GM21526 (cell line): ENCODE measurements at regions not wholly inside any gene's neighbourhood (a gene's known extent, or its start where the extent isn't known, plus 50 kb on each side); places are given as distances from the start of the nearest gene placed in this dataset.
"Not testable (repeated sequence)": the region's sequence is repeated elsewhere in the genome, so short reads cannot be mapped to it uniquely, and the experiment has no call there.

Source experiments
- ATAC-seq: cut with Tn5 transposase; IDR thresholded peaks from one replicate; pipeline ENCODE4 v1.9.1; 2021; ENCODE audit warnings: moderate library complexity; ENCODE audit not compliant: unreplicated experiment, low FRiP score

- no peak for ATAC-seq
Observed at GRCh38 chr11:98155696-98156095, 865.1 kb upstream of the CNTN5 start.

DNA sequence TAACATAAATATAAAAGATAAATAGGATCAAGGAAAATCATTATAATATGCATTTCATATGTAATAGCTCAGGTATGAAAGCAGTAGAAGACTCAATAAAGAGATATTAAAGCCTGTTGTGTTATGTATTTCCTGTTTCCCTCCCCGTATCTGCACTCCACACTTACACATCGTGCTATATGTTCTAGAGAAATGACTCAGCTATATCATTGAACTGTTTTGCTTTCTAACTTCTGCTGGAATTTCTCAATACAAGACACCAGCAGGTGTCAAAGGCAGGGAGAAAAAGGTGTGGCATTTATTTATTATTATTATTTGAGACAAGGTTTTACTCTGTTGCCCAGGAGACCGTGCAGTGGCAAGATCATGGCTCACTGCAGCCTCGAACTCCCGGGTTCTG lies 842.8 kb upstream of the CNTN5 start:
- no peak for ATAC-seq

- ATAC-seq = no peak
Observed at GRCh38 chr11:98180511-98180910, 840.2 kb upstream of the CNTN5 start.

DNA sequence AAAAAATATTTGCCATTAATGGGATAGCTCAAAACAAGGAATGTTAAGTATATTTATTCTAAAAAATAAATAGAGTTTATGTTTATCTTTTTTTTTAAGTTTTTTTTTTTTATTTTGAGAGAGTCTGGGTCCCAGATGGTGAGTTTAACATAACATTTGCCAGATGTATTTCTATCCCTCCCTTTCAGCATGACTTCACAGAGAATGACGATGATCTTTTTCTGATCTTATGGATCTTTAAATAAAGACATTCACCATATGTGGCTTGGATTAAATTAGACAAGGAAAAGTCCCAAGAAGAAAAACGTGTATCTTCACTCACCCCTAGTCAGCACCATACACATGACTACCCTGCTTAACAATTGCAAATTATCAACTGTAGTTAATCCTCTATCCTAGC lies 839.8 kb upstream of the CNTN5 start:
- no peak for ATAC-seq

DNA sequence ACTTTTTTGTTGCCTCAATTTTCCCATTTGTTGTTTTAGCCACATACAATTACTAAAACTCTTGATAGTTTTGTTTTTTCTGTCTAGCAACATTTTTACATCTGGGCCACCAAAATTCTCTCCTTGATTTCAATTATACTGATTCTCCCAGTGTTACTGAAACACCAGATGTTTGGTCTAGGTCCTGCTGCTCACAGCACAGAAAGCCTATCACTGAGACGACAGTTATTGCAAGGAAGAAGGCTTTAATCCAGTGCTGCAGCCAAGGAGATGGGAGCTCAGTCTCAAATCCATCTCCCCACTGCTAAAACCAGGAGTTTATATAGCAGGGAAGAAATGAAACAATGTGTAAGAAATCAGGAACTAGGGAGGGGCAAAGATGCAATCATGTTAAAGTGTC lies 837.7 kb upstream of the CNTN5 start:
- no peak for ATAC-seq

DNA sequence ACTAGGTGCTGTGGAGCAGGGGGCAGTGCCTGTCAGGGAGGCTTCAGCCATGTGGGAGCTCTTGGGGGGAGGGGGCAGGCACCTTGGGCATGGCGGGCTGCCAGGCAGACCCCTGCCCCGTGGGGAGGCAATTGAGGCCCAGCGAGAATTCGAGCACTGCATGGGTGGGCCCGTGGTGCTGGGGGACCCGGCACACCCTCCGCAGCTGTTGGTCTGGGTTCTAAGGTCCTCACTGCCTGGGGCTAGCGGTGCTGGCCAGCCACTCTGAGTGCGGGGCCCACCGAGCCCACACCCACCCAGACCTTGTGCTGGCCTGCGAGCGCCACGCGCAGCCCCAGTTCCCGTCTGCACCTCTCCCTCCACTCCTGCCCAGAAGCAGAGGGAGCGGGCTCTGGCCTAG lies 835.5 kb upstream of the CNTN5 start:
- ATAC-seq = no peak

DNA sequence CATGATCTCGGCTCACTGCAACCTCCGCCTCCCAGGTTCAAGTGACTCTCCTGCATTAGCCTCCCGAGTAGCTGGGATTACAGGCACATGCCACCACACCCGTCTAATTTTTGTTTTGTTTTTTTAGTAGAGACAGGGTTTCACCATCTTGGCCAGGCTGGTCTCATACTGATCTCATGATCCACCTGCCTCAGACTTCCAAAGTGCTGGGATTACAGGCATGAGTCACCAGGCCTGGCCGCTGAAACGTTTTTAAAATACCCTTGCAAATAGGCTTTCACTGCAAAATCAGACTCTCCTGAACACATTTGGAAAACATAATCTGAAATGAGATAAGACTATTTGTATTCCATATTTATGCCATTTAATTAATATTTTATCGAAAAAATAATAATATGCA lies 826.1 kb upstream of the CNTN5 start:
- ATAC-seq = no peak

- ATAC-seq = no peak
Observed at GRCh38 chr11:98195300-98195699, 825.4 kb upstream of the CNTN5 start.

DNA sequence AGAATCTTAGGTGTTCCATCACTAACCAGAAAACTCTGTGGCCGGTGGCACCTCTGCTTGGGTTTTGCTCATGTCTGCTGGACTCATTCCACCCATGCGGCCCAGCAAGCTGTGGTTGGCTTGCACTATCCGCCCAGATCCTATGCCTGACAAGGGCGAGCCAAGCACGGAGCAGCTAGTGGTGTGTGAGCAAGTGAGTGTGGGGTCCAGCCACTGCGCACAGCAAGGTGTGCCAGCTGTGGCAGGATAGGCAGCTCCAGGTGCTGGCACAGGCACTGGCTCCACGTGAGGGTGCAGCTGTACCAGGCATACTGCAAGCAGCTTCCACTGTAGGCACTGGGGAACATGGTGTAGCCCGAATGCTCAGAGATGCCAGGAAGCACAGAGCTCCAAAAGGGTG lies 813.7 kb upstream of the CNTN5 start:
- no peak for ATAC-seq

GRCh38 chr11:98227278-98227677 lies 793.5 kb upstream of the CNTN5 start:
- no peak for ATAC-seq

GRCh38 chr11:98230678-98231077 lies 790.1 kb upstream of the CNTN5 start:
- no peak for ATAC-seq

GRCh38 chr11:98234698-98235097 lies 786.1 kb upstream of the CNTN5 start:
- no peak for ATAC-seq

DNA sequence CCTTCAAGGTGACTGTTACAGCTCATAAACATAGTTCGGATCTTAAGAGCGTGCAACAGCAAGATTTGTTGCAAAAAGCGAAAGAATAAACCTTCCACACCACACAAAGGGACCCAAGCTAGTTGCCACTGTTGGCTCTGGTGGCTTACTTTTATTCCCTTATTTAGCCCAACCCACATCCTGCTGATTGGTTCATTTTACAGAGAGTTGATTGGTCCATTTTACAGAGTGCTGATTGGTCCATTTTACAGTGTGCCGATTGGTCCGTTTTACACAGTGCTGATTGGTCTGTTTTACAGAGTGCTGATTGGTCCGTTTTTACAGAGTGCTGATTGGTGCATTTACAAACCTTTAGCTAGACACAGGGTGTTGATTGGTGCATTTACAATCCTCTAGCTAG lies 776.9 kb upstream of the CNTN5 start:
- no peak for ATAC-seq

GRCh38 chr11:98260983-98261382 lies 759.8 kb upstream of the CNTN5 start:
- ATAC-seq = no peak

GRCh38 chr11:98277251-98277912 lies 743.4 kb upstream of the CNTN5 start:
- ATAC-seq = no peak

DNA sequence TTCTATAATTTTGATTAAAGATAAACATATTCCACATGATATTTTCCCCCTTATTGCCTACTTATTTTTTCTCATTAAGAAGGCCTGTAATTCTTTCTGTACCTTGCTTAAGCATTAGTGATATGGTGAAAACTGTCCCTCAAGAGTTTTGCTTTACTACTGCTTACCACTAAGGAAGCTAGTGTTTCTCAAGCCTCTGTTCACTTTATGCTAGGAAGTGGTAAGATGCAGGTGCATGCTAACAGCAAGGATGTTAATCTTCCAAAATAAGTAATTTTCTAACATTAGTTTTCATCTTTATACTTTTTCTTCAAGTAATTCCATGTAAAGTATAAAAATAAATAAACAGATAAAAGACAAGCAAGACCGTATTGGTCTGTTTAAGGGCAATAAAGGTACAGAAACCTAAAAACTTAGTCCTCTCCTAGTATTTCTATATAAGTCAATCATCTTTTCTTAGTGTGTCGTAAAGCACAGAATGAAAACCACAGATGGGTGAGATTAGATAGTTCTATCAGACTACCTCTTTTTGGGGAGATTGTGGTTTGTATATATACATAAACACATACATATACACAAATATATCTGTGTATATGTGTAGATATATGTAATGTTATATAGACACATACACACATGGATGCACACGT lies 731.0 kb upstream of the CNTN5 start:
- no peak for ATAC-seq

DNA sequence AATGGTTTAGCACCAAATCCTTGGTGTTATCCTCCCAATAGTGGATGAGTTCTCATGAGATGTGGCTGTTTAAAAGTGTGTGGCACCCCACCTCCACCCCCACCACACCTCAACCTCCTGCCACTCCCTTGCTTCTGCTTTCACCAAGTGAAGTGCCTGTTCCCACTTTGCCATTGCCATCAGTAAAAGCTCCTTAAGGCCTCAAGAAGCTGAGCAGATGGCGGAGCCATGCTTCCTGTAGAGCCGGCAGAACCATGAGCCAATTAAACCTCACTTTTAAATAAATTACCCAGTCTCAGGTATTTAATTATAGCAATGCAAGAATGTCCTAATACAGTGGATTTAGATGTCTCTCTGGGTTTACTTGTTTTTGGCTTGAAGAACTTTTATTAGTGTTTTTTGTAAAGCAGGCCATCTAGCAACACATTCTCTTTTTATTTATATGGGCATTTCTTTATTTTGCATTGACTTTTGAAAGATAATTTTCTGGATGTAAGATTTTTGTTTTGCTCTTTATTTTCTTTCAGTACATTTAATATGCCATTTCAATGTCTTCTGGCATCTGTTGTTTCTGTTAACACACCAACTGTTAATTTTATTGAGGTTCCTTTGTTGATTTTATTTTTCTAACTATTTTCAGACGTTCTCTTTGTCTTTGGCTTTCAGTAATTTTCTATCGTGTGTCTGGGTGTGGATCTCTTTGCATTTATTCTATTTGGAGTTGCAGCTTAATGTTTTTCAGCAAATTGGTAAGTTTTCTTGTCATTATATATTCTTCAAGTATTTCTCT lies 724.5 kb upstream of the CNTN5 start:
- ATAC-seq = no peak

GRCh38 chr11:98300719-98301118 lies 720.0 kb upstream of the CNTN5 start:
- ATAC-seq = no peak

- ATAC-seq = no peak
Observed at GRCh38 chr11:98307827-98308491, 712.8 kb upstream of the CNTN5 start.

DNA sequence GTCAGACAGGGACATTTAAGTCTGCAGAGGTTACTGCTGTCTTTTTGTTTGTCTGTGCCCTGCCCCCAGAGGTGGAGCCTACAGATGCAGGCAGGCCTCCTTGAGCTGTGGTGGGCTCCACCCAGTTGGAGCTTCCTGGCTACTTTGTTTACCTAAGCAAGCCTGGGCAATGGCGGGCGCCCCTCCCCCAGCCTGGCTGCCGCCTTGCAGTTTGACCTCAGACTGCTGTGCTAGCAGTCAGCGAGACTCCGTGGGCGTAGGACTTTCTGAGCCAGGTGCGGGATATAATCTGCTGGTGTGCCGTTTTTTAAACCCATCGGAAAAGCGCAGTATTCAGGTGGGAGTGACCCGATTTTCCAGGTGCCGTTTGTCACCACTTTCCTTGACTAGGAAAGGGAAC lies 690.4 kb upstream of the CNTN5 start:
- ATAC-seq = not testable (repeated sequence)

GRCh38 chr11:98358551-98358950 lies 662.2 kb upstream of the CNTN5 start:
- ATAC-seq = no peak
